ENCODE measurements at regions not wholly inside any gene's neighbourhood (a gene's known extent, or its start where the extent isn't known, plus 50 kb on each side); places are given as distances from the start of the nearest gene placed in this dataset.

DNA sequence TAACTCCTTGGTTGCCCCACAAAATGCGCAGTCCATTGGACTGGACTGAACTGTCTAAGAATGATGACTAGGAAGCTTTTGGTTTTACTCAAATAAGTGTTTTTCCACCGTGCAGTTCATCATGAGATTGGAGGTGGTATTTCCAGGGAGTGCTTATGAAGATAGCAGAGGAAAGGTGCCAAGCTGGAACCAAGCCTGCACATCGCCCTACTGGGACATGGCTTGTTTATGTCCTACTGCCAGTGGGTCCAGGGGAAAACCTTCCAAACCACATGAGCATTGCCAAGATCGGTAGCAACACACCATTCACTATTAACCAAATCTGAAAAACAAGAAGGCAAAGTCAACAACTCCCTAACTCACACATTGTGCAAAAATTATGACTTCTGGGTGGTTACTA is 54.7 kb upstream of the DSCAM start:
- H4K20me1 ChIP-seq (ENCODE audit: insufficient read depth, low read length) = no peaks in the 10 kb centered on the region
- no peak for ATAC-seq
- 6% methylated on average over 3 of the region's 4 CpGs for WGBS (ENCODE audit: low lambda C conversion rate)
- CTCF ChIA-PET (ENCODE audit: low intra/inter-chr PET ratio, low total read pairs) = no interaction called here
- no peak overlapping the region for H2AFZ ChIP-seq (ENCODE audit: low read length)
- H3K27ac ChIP-seq (ENCODE audit: extremely low read length, insufficient read depth, low read length) = no peak overlapping the region
- in situ Hi-C loops (cut with HindIII; ENCODE audit: extremely low pct_ligation_motif_present, low pct_unique_long_range_greater_than_20kb) (no loop called here), intact Hi-C loops (cut with micrococcal nuclease; ENCODE audit: unreplicated experiment) (no loop called here)
- no peak for TF ChIP-seq ZNF430 (CRISPR knock-in tag; IDR thresholded peaks at IDR 0.05)
- TF ChIP-seq KDM5B (CRISPR knock-in tag; IDR thresholded peaks at IDR 0.05; ENCODE audit: borderline replicate concordance) = no peak
- no peak for TF ChIP-seq ZNF232 (CRISPR knock-in tag; IDR thresholded peaks at IDR 0.05; ENCODE audit: borderline replicate concordance)
- no peak for TF ChIP-seq ZNF605 (CRISPR knock-in tag; IDR thresholded peaks at IDR 0.05)
- TF ChIP-seq, protein P1, sequence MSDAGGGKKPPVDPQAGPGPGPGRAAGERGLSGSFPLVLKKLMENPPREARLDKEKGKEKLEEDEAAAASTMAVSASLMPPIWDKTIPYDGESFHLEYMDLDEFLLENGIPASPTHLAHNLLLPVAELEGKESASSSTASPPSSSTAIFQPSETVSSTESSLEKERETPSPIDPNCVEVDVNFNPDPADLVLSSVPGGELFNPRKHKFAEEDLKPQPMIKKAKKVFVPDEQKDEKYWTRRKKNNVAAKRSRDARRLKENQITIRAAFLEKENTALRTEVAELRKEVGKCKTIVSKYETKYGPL (CRISPR knock-in tag; IDR thresholded peaks at IDR 0.05) = no peak
- no peak for TF ChIP-seq TBX3 (IDR thresholded peaks at IDR 0.05; ENCODE audit: borderline replicate concordance)
- TF ChIP-seq DNMT3B (CRISPR knock-in tag; conservative IDR thresholded peaks at IDR 0.05) = no peak
- TF ChIP-seq BCL6 (CRISPR knock-in tag; IDR thresholded peaks at IDR 0.05) = no peak
- TF ChIP-seq HNRNPH1 (optimal IDR thresholded peaks at IDR 0.05; ENCODE audit: low read depth, low read length) = no peak
- no peak for TF ChIP-seq NFE2L2 (IDR thresholded peaks at IDR 0.05; ENCODE audit: low read length)
- H3K4me2 ChIP-seq (ENCODE audit: low read depth, low read length) = no peak overlapping the region
- POLR2A ChIA-PET = no interaction called here
- no TSS peak for BruUV-seq (replicated peaks)
- no peaks in the 10 kb centered on the region for H3K79me2 ChIP-seq (ENCODE audit: insufficient read depth, low read length)
- H3K36me3 ChIP-seq (replicated peaks in 1 of 2; ENCODE audit: control insufficient read depth in 1 of 2, insufficient read depth in 2 of 2, low read length in 2 of 2) = no peaks in the 10 kb centered on the region
- no peak overlapping the region for H3K9ac ChIP-seq (ENCODE audit: insufficient read depth, low read depth, low read length)
- no peaks in the 10 kb centered on the region for H3K27me3 ChIP-seq (ENCODE audit: control insufficient read depth in 1 of 2, insufficient read depth in 2 of 2, low read length in 2 of 2)
- no peak overlapping the region for H3K4me3 ChIP-seq (replicated peaks in 1 of 3; ENCODE audit: insufficient read depth in 1 of 3, low read depth in 2 of 3, low read length in 3 of 3)
- H3K4me1 ChIP-seq (ENCODE audit: insufficient read depth, low read length) = no peaks in the 10 kb centered on the region
- no peak for DNase-seq (ENCODE audit: low spot score)
- H3K9me3 ChIP-seq (ENCODE audit: low read length) = peaks cover 94% of the 10 kb centered on the region
- no peak for FAIRE-seq

DNA sequence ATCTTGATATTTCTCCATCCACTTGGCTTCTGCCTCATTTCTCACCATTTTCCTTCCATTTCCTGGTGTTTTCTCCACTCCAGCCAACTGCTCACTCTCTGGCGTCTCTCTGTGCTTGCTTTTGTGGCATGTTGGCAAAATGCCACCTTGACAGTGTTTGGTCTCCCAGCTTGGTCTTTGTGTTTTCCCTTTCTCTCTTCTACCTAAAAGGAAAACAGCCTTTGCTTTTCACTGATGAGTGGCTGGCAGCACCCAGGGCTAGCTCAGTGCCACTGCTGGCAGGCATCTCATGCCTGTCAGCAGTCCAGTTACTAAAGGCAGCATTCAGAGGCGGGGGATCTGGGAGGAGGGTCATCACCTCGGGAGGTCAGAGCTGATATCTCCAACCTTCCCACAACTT is 55.3 kb upstream of the DSCAM start:
- Histone ChIP-seq H3K4me1 (ENCODE audit: insufficient read depth, low read length) (no peaks in the 10 kb centered on the region), H3K4me2 (ENCODE audit: low read depth, low read length) (no peak overlapping the region), H3K27ac (ENCODE audit: extremely low read length, insufficient read depth, low read length) (no peak overlapping the region), H3K79me2 (ENCODE audit: insufficient read depth, low read length) (no peaks in the 10 kb centered on the region), H4K20me1 (ENCODE audit: insufficient read depth, low read length) (no peaks in the 10 kb centered on the region), H3K36me3 (replicated peaks in 1 of 2; ENCODE audit: control insufficient read depth in 1 of 2, insufficient read depth in 2 of 2, low read length in 2 of 2) (no peaks in the 10 kb centered on the region), H2AFZ (ENCODE audit: low read length) (no peak overlapping the region), H3K4me3 (replicated peaks in 1 of 3; ENCODE audit: insufficient read depth in 1 of 3, low read depth in 2 of 3, low read length in 3 of 3) (no peak overlapping the region), H3K9ac (ENCODE audit: insufficient read depth, low read depth, low read length) (no peak overlapping the region), H3K9me3 (ENCODE audit: low read length) (peaks cover 88% of the 10 kb centered on the region), H3K27me3 (ENCODE audit: control insufficient read depth in 1 of 2, insufficient read depth in 2 of 2, low read length in 2 of 2) (no peaks in the 10 kb centered on the region)
- ChIA-PET POLR2A (no interaction called here), CTCF (ENCODE audit: low intra/inter-chr PET ratio, low total read pairs) (no interaction called here)
- FAIRE-seq (no peak), ATAC-seq (no peak), DNase-seq (ENCODE audit: low spot score) (no peak)
- intact Hi-C loops (cut with micrococcal nuclease; ENCODE audit: unreplicated experiment) (no loop called here), in situ Hi-C loops (cut with HindIII; ENCODE audit: extremely low pct_ligation_motif_present, low pct_unique_long_range_greater_than_20kb) (no loop called here)
- 2% methylated on average over 3 of the region's 3 CpGs for WGBS (ENCODE audit: low lambda C conversion rate)
- BruUV-seq (replicated peaks) = no TSS peak
- no peak for TF ChIP-seq GATA4 (IDR thresholded peaks at IDR 0.05; ENCODE audit: borderline replicate concordance, low read depth)
- TF ChIP-seq BORCS8-MEF2B (CRISPR knock-in tag; IDR thresholded peaks at IDR 0.05) = no peak
- TF ChIP-seq, protein P2, sequence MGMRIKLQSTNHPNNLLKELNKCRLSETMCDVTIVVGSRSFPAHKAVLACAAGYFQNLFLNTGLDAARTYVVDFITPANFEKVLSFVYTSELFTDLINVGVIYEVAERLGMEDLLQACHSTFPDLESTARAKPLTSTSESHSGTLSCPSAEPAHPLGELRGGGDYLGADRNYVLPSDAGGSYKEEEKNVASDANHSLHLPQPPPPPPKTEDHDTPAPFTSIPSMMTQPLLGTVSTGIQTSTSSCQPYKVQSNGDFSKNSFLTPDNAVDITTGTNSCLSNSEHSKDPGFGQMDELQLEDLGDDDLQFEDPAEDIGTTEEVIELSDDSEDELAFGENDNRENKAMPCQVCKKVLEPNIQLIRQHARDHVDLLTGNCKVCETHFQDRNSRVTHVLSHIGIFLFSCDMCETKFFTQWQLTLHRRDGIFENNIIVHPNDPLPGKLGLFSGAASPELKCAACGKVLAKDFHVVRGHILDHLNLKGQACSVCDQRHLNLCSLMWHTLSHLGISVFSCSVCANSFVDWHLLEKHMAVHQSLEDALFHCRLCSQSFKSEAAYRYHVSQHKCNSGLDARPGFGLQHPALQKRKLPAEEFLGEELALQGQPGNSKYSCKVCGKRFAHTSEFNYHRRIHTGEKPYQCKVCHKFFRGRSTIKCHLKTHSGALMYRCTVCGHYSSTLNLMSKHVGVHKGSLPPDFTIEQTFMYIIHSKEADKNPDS (CRISPR knock-in tag; IDR thresholded peaks at IDR 0.05) = no peak
- TF ChIP-seq, protein P3, sequence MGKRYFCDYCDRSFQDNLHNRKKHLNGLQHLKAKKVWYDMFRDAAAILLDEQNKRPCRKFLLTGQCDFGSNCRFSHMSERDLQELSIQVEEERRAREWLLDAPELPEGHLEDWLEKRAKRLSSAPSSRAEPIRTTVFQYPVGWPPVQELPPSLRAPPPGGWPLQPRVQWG (CRISPR knock-in tag; IDR thresholded peaks at IDR 0.05; ENCODE audit: borderline replicate concordance, low read depth) = no peak
- TF ChIP-seq FOXA1 (IDR thresholded peaks at IDR 0.05) = no peak
- no peak for TF ChIP-seq FOXA1 (CRISPR knock-in tag; IDR thresholded peaks at IDR 0.05)
- TF ChIP-seq EP300 (IDR thresholded peaks at IDR 0.05; ENCODE audit: low read depth in 2 of 2, low read length in 2 of 2) = no peak
- TF ChIP-seq EP300 (CRISPR knock-in tag; IDR thresholded peaks at IDR 0.05; ENCODE audit: borderline replicate concordance) = no peak
- TF ChIP-seq STAT5B (CRISPR knock-in tag; IDR thresholded peaks at IDR 0.05) = no peak
- no peak for TF ChIP-seq ZNF569 (CRISPR knock-in tag; IDR thresholded peaks at IDR 0.05; ENCODE audit: borderline replicate concordance)

All from HepG2 (cell line).